B cell (primary cell): ENCODE measurements at regions not wholly inside any gene's neighbourhood (a gene's known extent, or its start where the extent isn't known, plus 50 kb on each side); places are given as distances from the start of the nearest gene placed in this dataset.

Experiments used
- ATAC-seq: fragments of 200-7000 bp; cut with Tn5 transposase; one replicate; pipeline ENCODE4 v1.10.0; 2021; ENCODE audit warnings: low read depth, mild to moderate bottlenecking, moderate number of reproducible peaks, moderate library complexity
- CTCF ChIA-PET: fragments of 350-600 bp; sonication (Branson Sonifier 250); formaldehyde crosslinking; loops from one replicate; lab custom pipeline; 2021; ENCODE audit warnings: antibody characterized with exemption, inconsistent platforms; lab: Charles Lee
- POLR2A ChIA-PET: fragments of 350-600 bp; sonication (Branson Sonifier 250); formaldehyde crosslinking; loops from one replicate; lab custom pipeline; 2021; ENCODE audit warnings: antibody characterized with exemption; lab: Charles Lee
- DNase-seq: peaks from one replicate; pipeline ENCODE4 v3.0.0; 2013
- H2AFZ ChIP-seq: 2 replicates; pipeline ENCODE4 v1.6.1; 2012; ENCODE audit warnings: mild to moderate bottlenecking, low read depth, low read length; ENCODE audit not compliant: insufficient read depth, poor library complexity, severe bottlenecking
- H3K27ac ChIP-seq, 2 donors: 1 replicate in 1 of 2; 2 replicates in 1 of 2; pipeline ENCODE4 v1.5.1; 2012 to 2013; ENCODE audit warnings: low read length in 2 of 2, mild to moderate bottlenecking in 2 of 2, moderate library complexity in 1 of 2
- H3K27me3 ChIP-seq, 4 experiments: fragments of 200-600 bp in 1 of 4; sonication (generic) in 1 of 4; replicated peaks in 1 of 4; 1 replicate in 2 of 4; 2 replicates in 2 of 4; pipeline versions ENCODE4 v1.6.1 to v1.7.0; 2013 to 2016; ENCODE audit warnings: low read length in 3 of 4, mild to moderate bottlenecking in 2 of 4, mixed read lengths in 1 of 4, moderate library complexity in 1 of 4; ENCODE audit not compliant: insufficient read depth in 4 of 4, control insufficient read depth in 3 of 4; ENCODE audit errors: control extremely low read depth in 1 of 4
- H3K36me3 ChIP-seq, 2 experiments: replicated peaks in 1 of 2; 1 replicate in 1 of 2; 2 replicates in 1 of 2; pipeline versions ENCODE4 v1.6.1 to v1.7.1; 2013; ENCODE audit warnings: low read length in 1 of 2; ENCODE audit not compliant: insufficient read depth in 2 of 2, control insufficient read depth in 1 of 2; ENCODE audit errors: control extremely low read depth in 1 of 2, extremely low read depth in 1 of 2
- H3K4me1 ChIP-seq, 2 donors: fragments of 200-600 bp in 1 of 2; sonication (generic) in 1 of 2; 1 replicate in 1 of 2; 2 replicates in 1 of 2; pipeline versions ENCODE4 v1.5.1 to v1.6.1; 2013 to 2017; ENCODE audit warnings: low read length in 2 of 2; ENCODE audit not compliant: control insufficient read depth in 2 of 2, insufficient read depth in 2 of 2
- H3K4me2 ChIP-seq: replicated peaks from 2 replicates; pipeline ENCODE3; 2012; ENCODE audit warnings: mild to moderate bottlenecking, low read depth, low read length; ENCODE audit not compliant: poor library complexity, severe bottlenecking
- H3K4me3 ChIP-seq, 5 experiments: fragments of 200-600 bp in 1 of 5; sonication (generic) in 1 of 5; 1 replicate in 3 of 5; 2 replicates in 2 of 5; pipeline versions ENCODE4 v1.5.1 to v1.7.0; 2011 to 2016; ENCODE audit warnings: low read length in 4 of 5, mild to moderate bottlenecking in 4 of 5, low read depth in 2 of 5, control low read depth in 1 of 5, moderate library complexity in 1 of 5; ENCODE audit not compliant: insufficient read depth in 1 of 5; ENCODE audit errors: control extremely low read depth in 1 of 5, extremely low read depth in 1 of 5
- H3K79me2 ChIP-seq: fragments of 200-600 bp; sonication (generic); one replicate; pipeline ENCODE4 v1.6.0; 2016; ENCODE audit warnings: low read length; ENCODE audit not compliant: control insufficient read depth, insufficient read depth
- H3K9ac ChIP-seq: fragments of 200-600 bp; sonication (generic); 2 replicates; pipeline ENCODE4 v1.6.1; 2017; ENCODE audit warnings: mild to moderate bottlenecking, low read length, moderate library complexity
- H3K9me3 ChIP-seq, 3 donors: one replicate each; pipeline versions ENCODE4 v1.6.1 to v1.7.1; 2013; ENCODE audit warnings: low read length in 2 of 3; ENCODE audit not compliant: control insufficient read depth in 2 of 3, insufficient read depth in 1 of 3; ENCODE audit errors: control extremely low read depth in 1 of 3
- H4K20me1 ChIP-seq: 2 replicates; pipeline ENCODE4 v1.6.0; 2012; ENCODE audit warnings: mild to moderate bottlenecking, low read length; ENCODE audit not compliant: insufficient read depth, control insufficient read depth, poor library complexity, severe bottlenecking
- H3K27ac Mint-ChIP-seq: one replicate; pipeline ENCODE4 v1.8.0; 2021; ENCODE audit warnings: mixed read lengths
- H3K27me3 Mint-ChIP-seq: one replicate; pipeline ENCODE4 v1.8.0; 2021; ENCODE audit warnings: mixed read lengths
- H3K4me1 Mint-ChIP-seq: one replicate; pipeline ENCODE4 v1.8.0; 2021; ENCODE audit warnings: mixed read lengths
- H3K4me3 Mint-ChIP-seq: one replicate; pipeline ENCODE4 v1.8.0; 2021; ENCODE audit warnings: mixed read lengths
- H3K9me3 Mint-ChIP-seq: one replicate; pipeline ENCODE4 v1.8.0; 2022; ENCODE audit warnings: mixed read lengths; ENCODE audit not compliant: insufficient read depth
- CTCF ChIP-seq: fragments of 200-600 bp; IDR thresholded peaks from one replicate; pipeline ENCODE4 v1.8.0; 2022; ENCODE audit warnings: antibody characterized with exemption, mild to moderate bottlenecking
- EZH2 ChIP-seq: IDR thresholded peaks from 2 replicates; pipeline ENCODE4 v1.6.1; 2012; ENCODE audit warnings: borderline replicate concordance, low read depth, mild to moderate bottlenecking, moderate library complexity, low read length; ENCODE audit not compliant: insufficient read depth, poor library complexity, severe bottlenecking
- WGBS: methylation state at CpG from one replicate; pipeline ENCODE4 v1.1.5; 2013; ENCODE audit warnings: missing lambda C conversion rate; ENCODE audit not compliant: insufficient coverage; 5-methylcytosine and 5-hydroxymethylcytosine counted together
- intact Hi-C: fragments of 100-400 bp; cut with micrococcal nuclease; formaldehyde crosslinking; loops from one replicate; pipeline ENCODE4 v1.10.0; 2022

GRCh38 chr21:16044676-16045075 is 314.9 kb downstream of the USP25 start:
- H3K27me3 Mint-ChIP-seq = no peaks in the 10 kb centered on the region
- H3K9me3 Mint-ChIP-seq = peaks cover 3% of the 10 kb centered on the region
- Histone ChIP-seq H3K9me3 (no peaks in the 10 kb centered on the region), H2AFZ (no peak overlapping the region), H3K36me3 (no peaks in the 10 kb centered on the region), H3K27ac (no peak overlapping the region), H4K20me1 (no peaks in the 10 kb centered on the region), H3K4me2 (no peak overlapping the region), H3K4me1 (no peaks in the 10 kb centered on the region), H3K27me3 (no peaks in the 10 kb centered on the region), H3K9ac (no peak overlapping the region), H3K4me3 (no peak overlapping the region), H3K79me2 (no peaks in the 10 kb centered on the region)
- H3K27ac Mint-ChIP-seq = no peak overlapping the region
- POLR2A ChIA-PET = no interaction called here
- no peak for ATAC-seq
- intact Hi-C loops = no loop called here
- no peaks in the 10 kb centered on the region for H3K4me1 Mint-ChIP-seq
- DNase-seq = no peak
- CTCF ChIA-PET = no interaction called here
- no peak overlapping the region for H3K4me3 Mint-ChIP-seq
- TF ChIP-seq EZH2 (no peak), CTCF (no peak)

- Histone ChIP-seq H3K9me3 (no peaks in the 10 kb centered on the region), H3K4me3 (no peak overlapping the region), H3K4me1 (no peaks in the 10 kb centered on the region), H4K20me1 (no peaks in the 10 kb centered on the region), H3K36me3 (no peaks in the 10 kb centered on the region), H3K4me2 (no peak overlapping the region), H2AFZ (no peak overlapping the region), H3K27ac (no peak overlapping the region), H3K79me2 (no peaks in the 10 kb centered on the region), H3K9ac (no peak overlapping the region), H3K27me3 (no peaks in the 10 kb centered on the region)
- no peak for TF ChIP-seq EZH2
- TF ChIP-seq CTCF = no peak
- H3K4me1 Mint-ChIP-seq = no peaks in the 10 kb centered on the region
- ChIA-PET CTCF (no interaction called here), POLR2A (no interaction called here)
- H3K27ac Mint-ChIP-seq = no peak overlapping the region
- no peaks in the 10 kb centered on the region for H3K27me3 Mint-ChIP-seq
- WGBS = no CpG with 5 or more reads among the region's 5 CpGs
- ATAC-seq (no peak), DNase-seq (no peak)
- intact Hi-C loops = no loop called here
- H3K9me3 Mint-ChIP-seq = peaks cover 5% of the 10 kb centered on the region
- H3K4me3 Mint-ChIP-seq = no peak overlapping the region
Measured at GRCh38 chr21:16046656-16047330, 317.0 kb downstream of the USP25 start.
